Activated CD4-positive, alpha-beta memory T cell treated with anti-CD3 and anti-CD28 coated beads for 36 hours (primary cell): ENCODE measurements at regions not wholly inside any gene's neighbourhood (a gene's known extent, or its start where the extent isn't known, plus 50 kb on each side); places are given as distances from the start of the nearest gene placed in this dataset.

Experiments used
- CTCF ChIA-PET: fragments of 350-600 bp; sonication (Branson Sonifier 250); formaldehyde crosslinking; loops from one replicate; lab custom pipeline; 2021; ENCODE audit warnings: antibody characterized with exemption, inconsistent platforms; lab: Charles Lee
- POLR2A ChIA-PET: fragments of 350-600 bp; sonication (Branson Sonifier 250); formaldehyde crosslinking; loops from one replicate; lab custom pipeline; 2021; ENCODE audit warnings: antibody characterized with exemption; lab: Charles Lee
- DNase-seq: peaks from one replicate; pipeline ENCODE4 v3.0.0-alpha.2; 2020
- H3K27ac Mint-ChIP-seq: one replicate; pipeline ENCODE4 v1.8.0; 2021; ENCODE audit warnings: mixed read lengths
- H3K27me3 Mint-ChIP-seq: one replicate; pipeline ENCODE4 v1.8.0; 2021; ENCODE audit warnings: mixed read lengths
- H3K36me3 Mint-ChIP-seq: one replicate; pipeline ENCODE4 v1.8.0; 2021; ENCODE audit warnings: mixed read lengths
- H3K4me1 Mint-ChIP-seq: one replicate; pipeline ENCODE4 v1.8.0; 2021; ENCODE audit warnings: low read depth, mixed read lengths
- H3K4me3 Mint-ChIP-seq: one replicate; pipeline ENCODE4 v1.8.0; 2021; ENCODE audit warnings: mild to moderate bottlenecking, mixed read lengths
- H3K9me3 Mint-ChIP-seq: one replicate; pipeline ENCODE4 v1.8.0; 2021; ENCODE audit warnings: mixed read lengths
- intact Hi-C: fragments of 100-400 bp; cut with micrococcal nuclease; formaldehyde crosslinking; loops from one replicate; pipeline ENCODE4 v1.15.1; 2023

DNA sequence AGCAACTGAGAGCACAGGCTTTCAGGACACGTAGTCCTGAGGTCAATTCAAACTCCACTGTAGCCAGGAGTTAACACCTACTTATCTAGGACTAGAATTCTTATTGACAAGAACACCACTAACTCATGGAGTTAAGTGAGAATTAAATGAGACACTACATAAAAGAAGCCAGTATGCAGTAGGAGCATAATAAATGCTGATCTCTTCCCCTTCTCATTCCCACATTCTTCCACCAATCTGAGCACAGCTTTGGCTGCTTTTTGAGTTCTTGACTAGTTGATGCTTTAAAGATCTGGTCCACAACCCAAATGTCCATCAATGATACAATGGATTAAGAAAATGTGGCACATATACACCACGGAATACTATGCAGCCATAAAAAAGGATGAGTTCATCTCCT is 55.2 kb downstream of the TTC32 start:
- peaks cover 3% of the 10 kb centered on the region for H3K9me3 Mint-ChIP-seq
- no peak for DNase-seq
- POLR2A ChIA-PET, result no interaction called here

DNA sequence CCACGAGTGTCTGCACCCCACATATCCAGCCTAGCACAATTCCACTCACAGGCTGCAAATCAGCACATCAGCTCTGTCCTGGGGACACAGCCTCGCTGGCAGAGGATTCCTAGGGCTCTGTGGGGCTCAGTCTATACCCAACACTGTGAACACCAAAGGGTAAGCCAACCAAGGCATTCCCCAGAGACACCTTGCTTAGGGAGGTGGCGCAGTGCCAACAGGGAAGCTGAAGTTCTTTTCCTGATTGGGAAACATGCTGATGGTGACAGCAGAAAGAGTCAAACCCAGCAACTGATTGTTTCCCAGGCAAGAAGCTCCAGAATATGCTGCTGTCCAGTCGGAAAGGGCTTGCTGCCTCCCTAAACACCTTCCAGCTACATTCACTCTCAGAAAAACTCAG is 55.8 kb downstream of the TTC32 start:
- Mint-ChIP-seq H3K27me3 (peaks cover 14% of the 10 kb centered on the region), H3K4me1 (no peaks in the 10 kb centered on the region), H3K27ac (no peak overlapping the region), H3K9me3 (peaks cover 3% of the 10 kb centered on the region), H3K36me3 (no peaks in the 10 kb centered on the region), H3K4me3 (no peak overlapping the region)
- no peak for DNase-seq
- ChIA-PET POLR2A (no interaction called here), CTCF (no interaction called here)
- intact Hi-C loops, result no loop called here

More for the DNA sequence above, 55.2 kb downstream of the TTC32 start:
- CTCF ChIA-PET, result no interaction called here
- intact Hi-C loops, result no loop called here
- Mint-ChIP-seq H3K4me3 (no peak overlapping the region), H3K27me3 (peaks cover 14% of the 10 kb centered on the region), H3K36me3 (no peaks in the 10 kb centered on the region), H3K27ac (no peak overlapping the region), H3K4me1 (no peaks in the 10 kb centered on the region)

DNA sequence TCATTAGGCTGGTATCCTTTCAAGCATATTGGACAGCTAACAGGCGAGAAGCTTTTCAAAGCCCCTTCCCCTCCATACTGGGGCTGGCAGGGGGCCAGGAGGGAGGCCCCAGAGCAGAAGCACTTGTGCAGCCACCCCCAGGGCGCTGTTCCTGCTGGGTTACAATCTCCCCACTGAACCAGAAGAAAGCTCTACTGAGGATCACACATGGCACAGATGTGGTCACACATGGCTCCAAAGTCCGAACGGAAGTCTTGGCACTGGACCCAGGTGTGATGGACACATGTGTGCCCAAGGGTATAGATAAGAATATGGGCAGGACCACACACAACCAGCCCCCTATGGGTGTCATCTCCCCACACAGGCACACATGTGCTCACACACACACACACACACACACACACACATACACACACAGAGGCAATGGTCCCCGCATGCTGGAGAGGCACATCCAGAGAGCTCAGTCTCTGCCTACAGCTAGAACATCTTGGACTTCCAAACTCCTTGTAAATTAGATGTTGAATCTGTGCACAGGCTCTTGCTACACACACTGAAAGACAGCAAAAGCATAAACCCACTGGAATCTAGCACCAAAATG is 56.4 kb downstream of the TTC32 start:
- H3K27ac Mint-ChIP-seq, result no peak overlapping the region
- H3K36me3 Mint-ChIP-seq, result no peaks in the 10 kb centered on the region
- no peaks in the 10 kb centered on the region for H3K4me1 Mint-ChIP-seq
- intact Hi-C loops, result no loop called here
- peaks cover 3% of the 10 kb centered on the region for H3K9me3 Mint-ChIP-seq
- POLR2A ChIA-PET, result no interaction called here
- H3K4me3 Mint-ChIP-seq, result no peak overlapping the region
- CTCF ChIA-PET, result no interaction called here
- peaks cover 14% of the 10 kb centered on the region for H3K27me3 Mint-ChIP-seq
- DNase-seq, result no peak

DNA sequence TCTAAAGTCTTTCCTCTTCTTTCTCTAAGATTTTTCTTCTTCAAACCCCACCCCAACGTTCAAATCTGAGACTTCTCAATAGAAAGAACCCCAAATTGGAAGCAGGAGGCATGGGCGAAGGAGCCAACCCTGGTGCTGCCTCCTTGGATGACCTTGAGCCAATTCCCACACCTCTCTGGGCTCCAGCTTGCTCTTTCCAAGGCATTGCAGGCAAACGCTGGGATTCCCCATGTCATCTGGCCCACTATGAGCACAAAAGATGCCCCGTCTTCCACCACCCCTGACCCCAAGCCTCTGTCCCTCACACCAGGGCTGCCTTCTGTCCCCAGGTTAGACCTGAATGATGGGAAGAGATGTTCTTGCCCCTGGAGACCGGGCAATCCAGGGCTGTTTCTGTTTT is 57.0 kb downstream of the TTC32 start:
- POLR2A ChIA-PET, result no interaction called here

DNA sequence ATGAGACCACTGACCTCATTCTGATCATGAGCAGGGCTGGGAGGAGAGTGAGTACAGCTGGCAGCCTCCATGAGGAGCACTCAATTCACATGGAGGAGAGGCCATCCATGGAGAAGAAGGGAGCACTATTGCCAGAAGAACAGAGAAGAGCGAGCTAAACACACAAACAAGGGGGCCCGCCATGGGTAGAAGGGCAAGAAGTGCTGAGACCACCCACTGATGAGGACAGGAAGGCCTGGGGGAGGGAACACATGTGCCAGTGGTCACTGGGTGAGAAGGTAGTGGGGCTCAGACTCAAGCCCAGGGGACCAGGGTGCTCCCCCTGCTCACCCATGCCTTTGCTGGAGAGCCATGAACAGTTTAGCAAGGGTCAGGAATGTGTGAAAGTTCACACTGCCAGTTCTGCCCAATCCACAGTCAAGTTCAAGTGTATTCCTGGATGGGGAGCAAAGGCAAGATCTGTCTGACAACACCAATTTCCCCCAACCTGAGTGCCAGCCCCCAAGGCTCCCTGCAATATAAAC is 57.7 kb downstream of the TTC32 start:
- POLR2A ChIA-PET, result no interaction called here
- Mint-ChIP-seq H3K4me1 (peaks cover 5% of the 10 kb centered on the region), H3K9me3 (peaks cover 3% of the 10 kb centered on the region), H3K27me3 (peaks cover 20% of the 10 kb centered on the region), H3K36me3 (no peaks in the 10 kb centered on the region), H3K27ac (no peak overlapping the region), H3K4me3 (no peak overlapping the region)
- intact Hi-C loops, result no loop called here
- CTCF ChIA-PET, result no interaction called here
- no peak for DNase-seq

More for the DNA sequence above, 57.0 kb downstream of the TTC32 start:
- CTCF ChIA-PET, result no interaction called here
- H3K4me3 Mint-ChIP-seq, result no peak overlapping the region
- no peak overlapping the region for H3K27ac Mint-ChIP-seq
- no peak for DNase-seq
- intact Hi-C loops, result no loop called here
- H3K4me1 Mint-ChIP-seq, result peaks cover 2% of the 10 kb centered on the region
- H3K9me3 Mint-ChIP-seq, result peaks cover 3% of the 10 kb centered on the region
- no peaks in the 10 kb centered on the region for H3K36me3 Mint-ChIP-seq
- H3K27me3 Mint-ChIP-seq, result peaks cover 17% of the 10 kb centered on the region

DNA sequence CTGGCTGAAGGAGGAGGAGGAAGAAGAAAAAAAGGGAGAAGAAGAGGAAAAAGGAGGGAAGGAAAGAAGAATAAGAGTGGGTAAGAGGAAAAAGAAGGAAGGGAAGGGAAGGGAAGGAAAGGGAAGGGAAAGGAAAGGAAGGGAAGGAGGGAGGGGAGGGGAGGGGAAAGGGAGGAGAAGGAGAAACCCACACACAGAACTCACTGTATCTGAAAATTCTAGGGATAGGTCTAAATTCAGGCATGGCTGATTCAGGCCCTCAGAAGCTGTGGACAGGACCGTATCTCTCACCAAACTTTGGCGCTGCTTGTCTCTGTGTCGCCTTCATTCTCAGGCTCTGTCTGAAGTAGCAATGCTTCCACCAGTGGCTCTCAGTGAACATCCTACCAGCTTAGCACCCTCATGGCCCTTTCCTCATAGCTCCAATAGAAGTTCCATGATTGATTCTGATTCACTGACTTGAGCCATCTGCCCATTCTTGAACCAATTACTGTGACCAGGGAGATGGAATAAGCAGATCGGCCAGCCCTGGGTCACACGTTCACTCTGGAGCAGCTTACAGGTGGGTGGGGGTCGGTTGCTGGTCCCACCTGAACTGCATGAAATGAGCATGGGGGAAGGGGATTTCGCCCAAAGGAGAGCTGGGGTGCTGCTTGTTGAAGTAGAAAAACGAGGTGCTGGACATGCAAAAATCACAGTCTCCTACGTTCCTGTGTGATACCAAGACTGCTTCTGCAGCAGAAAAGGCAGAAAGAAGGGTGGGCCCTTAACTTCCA is 59.7 kb downstream of the TTC32 start:
- H3K27me3 Mint-ChIP-seq, result peaks cover 23% of the 10 kb centered on the region
- ChIA-PET POLR2A (no interaction called here), CTCF (no interaction called here)

DNA sequence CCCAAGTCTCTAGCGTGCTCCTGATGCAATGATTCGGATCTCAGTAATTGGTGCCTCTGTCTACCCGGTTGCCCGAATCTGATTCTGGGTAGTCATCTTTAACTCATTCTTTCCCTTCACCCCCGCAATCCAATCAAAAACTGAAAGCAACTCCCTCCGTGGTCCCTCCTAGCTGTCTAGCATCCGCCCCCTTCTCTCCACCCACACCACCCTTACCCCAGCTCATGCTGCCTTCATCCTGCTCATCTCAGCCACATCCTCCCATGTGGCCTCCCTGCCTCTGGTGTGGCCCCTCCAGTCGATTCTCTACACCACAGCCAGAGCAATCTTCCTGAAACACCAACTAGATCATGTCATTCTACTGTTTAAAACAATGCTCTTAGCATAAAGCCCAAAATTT is 62.3 kb downstream of the TTC32 start:
- Mint-ChIP-seq H3K27ac (no peak overlapping the region), H3K9me3 (no peaks in the 10 kb centered on the region), H3K4me1 (peaks cover 5% of the 10 kb centered on the region), H3K4me3 (no peak overlapping the region), H3K27me3 (peaks cover 14% of the 10 kb centered on the region), H3K36me3 (no peaks in the 10 kb centered on the region)
- peak; percentile 40 for DNase-seq
- intact Hi-C loops, result no loop called here
- ChIA-PET POLR2A (no interaction called here), CTCF (no interaction called here)

More for the DNA sequence above, 59.7 kb downstream of the TTC32 start:
- Mint-ChIP-seq H3K4me1 (peaks cover 5% of the 10 kb centered on the region), H3K4me3 (no peak overlapping the region), H3K27ac (no peak overlapping the region), H3K9me3 (peaks cover 3% of the 10 kb centered on the region), H3K36me3 (no peaks in the 10 kb centered on the region)
- DNase-seq, result no peak
- intact Hi-C loops, result no loop called here

DNA sequence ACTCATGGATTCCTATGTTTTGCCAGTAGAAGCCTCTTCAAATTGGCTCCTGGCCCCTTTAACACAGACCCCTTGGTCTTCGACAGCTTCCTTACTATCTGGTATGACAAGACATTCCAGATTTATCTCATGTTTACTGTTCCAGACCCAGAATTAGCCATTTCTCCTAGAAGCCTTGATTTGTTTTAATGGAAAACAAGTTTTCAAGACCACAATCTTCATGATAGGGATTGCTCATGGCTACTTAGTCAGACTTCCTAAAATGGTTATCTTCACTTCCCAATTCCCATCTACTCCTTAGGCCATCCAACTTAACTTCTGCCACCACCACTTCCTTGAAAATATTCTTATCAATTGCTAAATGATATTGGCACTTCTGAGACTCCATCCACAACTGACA is 63.2 kb downstream of the TTC32 start:
- Mint-ChIP-seq H3K4me1 (peaks cover 5% of the 10 kb centered on the region), H3K27me3 (peaks cover 12% of the 10 kb centered on the region)
- intact Hi-C loops, result no loop called here

DNA sequence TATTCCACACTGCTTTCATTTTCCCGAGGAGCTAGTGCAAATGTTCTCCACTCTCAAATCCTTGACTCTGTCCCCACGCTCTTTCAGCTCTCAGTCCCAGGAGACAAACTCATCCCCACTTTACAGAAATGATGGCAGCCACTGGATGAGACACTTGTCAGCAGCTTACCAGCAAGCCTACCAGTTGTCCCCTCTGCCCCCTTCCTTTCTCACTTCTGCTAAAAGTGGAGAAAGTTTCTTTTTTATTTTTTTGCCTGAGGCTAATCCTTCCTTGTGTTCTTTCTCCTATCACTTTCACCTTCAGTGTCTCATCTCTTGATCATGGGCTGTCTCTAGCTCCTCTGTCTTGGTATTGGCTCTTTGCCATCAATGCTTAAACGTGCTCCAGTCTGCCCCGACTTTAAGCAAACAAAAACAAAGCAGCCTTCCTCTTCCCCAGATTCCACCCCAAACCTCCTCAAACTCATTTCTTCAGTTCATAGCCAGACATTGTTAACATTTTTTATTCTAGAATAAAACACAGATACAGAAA is 64.5 kb downstream of the TTC32 start:
- ChIA-PET POLR2A (no interaction called here), CTCF (interaction anchor here (0.6 kb wide), 1 partner anchor 1433 kb away, joined by 3 read pairs; no protein-coding TSS in a partner anchor)
- Mint-ChIP-seq H3K36me3 (no peaks in the 10 kb centered on the region), H3K27ac (no peak overlapping the region), H3K27me3 (peaks cover 10% of the 10 kb centered on the region), H3K9me3 (no peaks in the 10 kb centered on the region), H3K4me3 (no peak overlapping the region), H3K4me1 (peaks cover 5% of the 10 kb centered on the region)
- intact Hi-C loops, result no loop called here
- no peak for DNase-seq

More for the DNA sequence above, 63.2 kb downstream of the TTC32 start:
- Mint-ChIP-seq H3K4me3 (no peak overlapping the region), H3K36me3 (no peaks in the 10 kb centered on the region), H3K9me3 (no peaks in the 10 kb centered on the region), H3K27ac (no peak overlapping the region)
- POLR2A ChIA-PET, result no interaction called here
- CTCF ChIA-PET, result no interaction called here
- DNase-seq, result no peak

DNA sequence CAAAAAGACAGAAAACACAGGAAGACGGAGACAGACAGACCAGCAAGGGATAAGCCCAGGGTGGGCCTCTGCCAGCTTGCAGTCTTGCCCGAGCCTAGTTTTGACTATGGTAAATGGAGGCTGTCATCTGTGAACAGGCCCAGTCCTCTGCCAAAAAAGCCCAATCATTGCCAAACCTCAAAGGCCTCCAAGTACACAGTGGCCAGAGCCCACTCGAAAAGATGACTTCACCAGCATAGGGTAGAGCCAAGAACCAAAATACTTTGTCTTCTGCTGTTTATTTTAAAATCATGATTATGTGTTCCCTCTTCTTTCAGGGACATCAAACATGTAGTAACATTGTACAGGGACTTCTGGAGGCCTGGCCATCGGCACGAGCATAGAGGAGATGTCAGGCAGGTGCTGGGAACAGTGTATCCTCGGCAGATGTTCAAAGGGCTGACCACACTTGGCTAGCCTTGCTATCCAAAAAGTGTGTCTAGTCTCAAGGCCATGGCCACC is 66.0 kb downstream of the TTC32 start:
- peaks cover 8% of the 10 kb centered on the region for H3K27me3 Mint-ChIP-seq
- peaks cover 1% of the 10 kb centered on the region for H3K9me3 Mint-ChIP-seq
- H3K27ac Mint-ChIP-seq, result no peak overlapping the region
- POLR2A ChIA-PET, result no interaction called here
- intact Hi-C loops, result no loop called here
- peaks cover 5% of the 10 kb centered on the region for H3K4me1 Mint-ChIP-seq
- H3K36me3 Mint-ChIP-seq, result no peaks in the 10 kb centered on the region
- no peak for DNase-seq
- H3K4me3 Mint-ChIP-seq, result no peak overlapping the region
- CTCF ChIA-PET, result no interaction called here

DNA sequence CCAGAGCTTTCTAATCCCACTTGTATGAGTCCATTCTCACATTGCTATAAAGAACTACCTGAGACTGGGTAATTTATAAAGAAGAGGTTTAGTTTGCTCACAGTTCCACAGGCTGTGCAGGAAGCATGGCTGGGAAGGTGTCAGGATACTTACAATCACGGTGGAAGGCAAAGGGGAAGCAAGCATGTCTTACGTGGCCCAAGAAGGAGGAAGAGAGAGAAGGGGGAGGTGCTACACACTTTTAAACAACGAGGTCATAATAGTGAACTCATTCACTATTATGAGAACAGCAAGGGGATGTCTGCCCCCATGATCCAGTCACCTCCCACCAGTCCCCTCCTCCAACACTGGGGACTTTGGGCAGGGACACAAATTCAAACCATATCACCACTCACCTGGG is 67.8 kb downstream of the TTC32 start:
- no peak overlapping the region for H3K4me3 Mint-ChIP-seq
- CTCF ChIA-PET, result no interaction called here
- no peak for DNase-seq
- intact Hi-C loops, result no loop called here
- H3K27ac Mint-ChIP-seq, result no peak overlapping the region
- no peaks in the 10 kb centered on the region for H3K36me3 Mint-ChIP-seq
- H3K9me3 Mint-ChIP-seq, result peaks cover 4% of the 10 kb centered on the region
- POLR2A ChIA-PET, result no interaction called here
- no peaks in the 10 kb centered on the region for H3K4me1 Mint-ChIP-seq
- H3K27me3 Mint-ChIP-seq, result peaks cover 3% of the 10 kb centered on the region

DNA sequence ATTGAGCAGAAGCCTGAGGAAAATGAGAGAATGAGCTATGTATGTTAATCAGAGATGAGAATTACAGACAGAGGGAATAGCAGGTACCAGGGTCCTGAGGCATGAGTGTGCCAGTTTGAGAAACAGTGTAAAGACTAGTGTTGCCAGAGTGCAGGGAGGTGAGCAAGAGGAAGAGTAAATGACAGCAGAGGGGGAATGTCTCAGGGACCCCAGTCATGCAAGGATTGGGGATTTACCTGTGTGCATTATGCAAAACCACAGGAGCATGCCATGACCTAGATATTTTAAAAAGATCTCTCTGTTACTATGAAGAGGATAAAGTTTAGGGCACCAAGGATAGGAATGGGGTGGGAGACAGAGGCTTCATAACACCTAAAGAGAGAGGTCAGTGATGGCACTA is 72.1 kb downstream of the TTC32 start:
- H3K27me3 Mint-ChIP-seq, result peaks cover 16% of the 10 kb centered on the region
- CTCF ChIA-PET, result no interaction called here
- intact Hi-C loops, result no loop called here
- POLR2A ChIA-PET, result no interaction called here
- no peaks in the 10 kb centered on the region for H3K4me1 Mint-ChIP-seq
- H3K36me3 Mint-ChIP-seq, result no peaks in the 10 kb centered on the region
- no peak for DNase-seq
- H3K4me3 Mint-ChIP-seq, result no peak overlapping the region
- peaks cover 4% of the 10 kb centered on the region for H3K9me3 Mint-ChIP-seq
- no peak overlapping the region for H3K27ac Mint-ChIP-seq
